ENCODE measurements at regions not wholly inside any gene's neighbourhood (a gene's known extent, or its start where the extent isn't known, plus 50 kb on each side); places are given as distances from the start of the nearest gene placed in this dataset.

- TF ChIP-seq CTCF (IDR thresholded peaks at IDR 0.05; ENCODE audit: unreplicated experiment): no peak
- Mint-ChIP-seq H3K27me3 (ENCODE audit: low read depth) (no peaks in the 10 kb centered on the region), H3K36me3 (no peaks in the 10 kb centered on the region), H3K27ac (no peak overlapping the region), H3K4me1 (peaks cover 32% of the 10 kb centered on the region), H3K4me3 (no peak overlapping the region), H3K9me3 (no peaks in the 10 kb centered on the region)
- no peak for DNase-seq (ENCODE audit: low spot score in 2 of 2, unreplicated experiment in 2 of 2)
Observed at GRCh38 chr20:6703047-6703446, 64.4 kb upstream of the BMP2 start.

- Mint-ChIP-seq H3K36me3 (no peaks in the 10 kb centered on the region), H3K27me3 (ENCODE audit: low read depth) (no peaks in the 10 kb centered on the region), H3K4me3 (no peak overlapping the region), H3K9me3 (no peaks in the 10 kb centered on the region), H3K4me1 (peaks cover 30% of the 10 kb centered on the region), H3K27ac (no peak overlapping the region)
- TF ChIP-seq CTCF (IDR thresholded peaks at IDR 0.05; ENCODE audit: unreplicated experiment): no peak
- DNase-seq (ENCODE audit: low spot score in 2 of 2, unreplicated experiment in 2 of 2): no peak
Observed at GRCh38 chr20:6702144-6702543, 65.3 kb upstream of the BMP2 start.

GRCh38 chr20:6700563-6701329 lies 66.7 kb upstream of the BMP2 start:
- Mint-ChIP-seq H3K36me3 (no peaks in the 10 kb centered on the region), H3K27me3 (ENCODE audit: low read depth) (no peaks in the 10 kb centered on the region), H3K27ac (no peak overlapping the region), H3K4me3 (no peak overlapping the region), H3K9me3 (no peaks in the 10 kb centered on the region), H3K4me1 (peaks cover 23% of the 10 kb centered on the region)
- DNase-seq (ENCODE audit: low spot score in 2 of 2, unreplicated experiment in 2 of 2): no peak
- TF ChIP-seq CTCF (IDR thresholded peaks at IDR 0.05; ENCODE audit: unreplicated experiment): no peak

GRCh38 chr20:6699921-6700562 lies 67.4 kb upstream of the BMP2 start:
- Mint-ChIP-seq H3K36me3 (no peaks in the 10 kb centered on the region), H3K27ac (no peak overlapping the region), H3K4me3 (no peak overlapping the region), H3K4me1 (peaks cover 18% of the 10 kb centered on the region), H3K9me3 (no peaks in the 10 kb centered on the region), H3K27me3 (ENCODE audit: low read depth) (no peaks in the 10 kb centered on the region)
- DNase-seq (ENCODE audit: low spot score in 2 of 2, unreplicated experiment in 2 of 2): no peak
- TF ChIP-seq CTCF (IDR thresholded peaks at IDR 0.05; ENCODE audit: unreplicated experiment): no peak

- H3K9me3 Mint-ChIP-seq: no peaks in the 10 kb centered on the region
- no peak overlapping the region for H3K27ac Mint-ChIP-seq
- H3K4me1 Mint-ChIP-seq: peaks cover 16% of the 10 kb centered on the region
- no peak overlapping the region for H3K4me3 Mint-ChIP-seq
- H3K36me3 Mint-ChIP-seq: no peaks in the 10 kb centered on the region
- TF ChIP-seq CTCF (IDR thresholded peaks at IDR 0.05; ENCODE audit: unreplicated experiment): no peak
- DNase-seq (ENCODE audit: low spot score in 2 of 2, unreplicated experiment in 2 of 2): no peak
- no peaks in the 10 kb centered on the region for H3K27me3 Mint-ChIP-seq (ENCODE audit: low read depth)
Observed at GRCh38 chr20:6698723-6699122, 68.8 kb upstream of the BMP2 start.
